IPS-20b (cell line): ENCODE measurements at regions not wholly inside any gene's neighbourhood (a gene's known extent, or its start where the extent isn't known, plus 50 kb on each side); places are given as distances from the start of the nearest gene placed in this dataset.
"Not testable (repeated sequence)": the region's sequence is repeated elsewhere in the genome, so short reads cannot be mapped to it uniquely, and the experiment has no call there.

Experiments used
- H3K27ac ChIP-seq: one replicate; pipeline ENCODE4 v1.5.1; 2013; ENCODE audit warnings: low read length
- H3K27me3 ChIP-seq: 2 replicates; pipeline ENCODE4 v1.6.1; 2013; ENCODE audit warnings: mild to moderate bottlenecking, low read length, inconsistent platforms; ENCODE audit not compliant: insufficient read depth
- H3K36me3 ChIP-seq: 2 replicates; pipeline ENCODE4 v1.6.1; 2013; ENCODE audit warnings: low read depth, mild to moderate bottlenecking, inconsistent platforms, low read length, moderate library complexity; ENCODE audit not compliant: insufficient read depth
- H3K4me1 ChIP-seq: 2 replicates; pipeline ENCODE4 v1.6.1; 2013; ENCODE audit warnings: mild to moderate bottlenecking, control low read depth, inconsistent platforms, low read length, moderate library complexity; ENCODE audit not compliant: insufficient read depth
- H3K4me3 ChIP-seq: 2 replicates; pipeline ENCODE4 v1.5.1; 2013; ENCODE audit warnings: mild to moderate bottlenecking, low read length, inconsistent platforms
- H3K9ac ChIP-seq: 2 replicates; pipeline ENCODE4 v1.6.1; 2013; ENCODE audit warnings: low read depth, mild to moderate bottlenecking, inconsistent platforms, low read length, moderate library complexity
- H3K9me3 ChIP-seq: 2 replicates; pipeline ENCODE4 v1.6.1; 2013; ENCODE audit warnings: mild to moderate bottlenecking, low read depth, low read length, inconsistent platforms; ENCODE audit not compliant: insufficient read depth

DNA sequence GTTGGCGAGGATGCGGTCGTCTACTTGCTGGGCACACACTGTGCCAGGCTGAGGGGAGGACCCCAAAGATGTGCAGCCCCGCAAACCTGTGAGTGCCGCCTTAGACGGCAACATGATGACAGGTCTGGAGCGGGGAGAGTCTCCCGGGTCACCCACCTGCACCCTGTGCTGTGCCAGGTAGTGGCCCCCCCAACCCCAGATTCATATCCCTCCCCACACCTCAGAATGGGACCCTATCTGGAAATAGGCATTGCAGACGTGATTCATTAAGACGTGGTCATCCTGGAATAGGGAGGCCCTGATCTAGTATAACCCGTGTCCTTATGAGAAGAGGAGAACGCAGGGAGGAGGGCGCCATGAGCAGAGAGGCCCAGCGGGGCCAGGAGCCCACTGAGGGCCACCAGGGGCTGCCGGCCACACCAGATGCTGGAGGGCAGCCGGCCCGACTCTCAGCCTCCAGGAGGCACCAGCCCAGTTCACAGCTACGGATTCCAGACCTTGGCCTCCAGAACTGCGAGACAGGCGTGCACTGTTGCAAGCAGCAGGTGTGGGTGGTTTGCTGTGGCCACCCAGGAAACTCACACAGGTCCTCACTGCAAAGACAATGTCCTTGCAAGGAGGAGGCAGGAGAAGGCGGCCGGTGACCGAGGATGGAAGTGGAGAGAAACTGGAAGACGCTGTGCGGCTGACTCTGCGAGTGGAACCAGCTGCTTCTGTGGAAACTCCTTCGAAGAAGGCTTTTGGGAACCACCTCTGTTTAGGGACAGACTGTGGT, 131.9 kb upstream of the LPCAT1 start:
- H3K9me3 ChIP-seq: no peaks in the 10 kb centered on the region
- H3K4me1 ChIP-seq: no peaks in the 10 kb centered on the region
- H3K27ac ChIP-seq: no peak overlapping the region
- H3K27me3 ChIP-seq: peaks cover 35% of the 10 kb centered on the region
- no peak overlapping the region for H3K9ac ChIP-seq
- H3K36me3 ChIP-seq: no peaks in the 10 kb centered on the region
- no peak overlapping the region for H3K4me3 ChIP-seq

GRCh38 chr5:1654786-1655495, 131.2 kb upstream of the LPCAT1 start:
- H3K9ac ChIP-seq: no peak overlapping the region
- no peak overlapping the region for H3K27ac ChIP-seq
- H3K4me1 ChIP-seq: no peaks in the 10 kb centered on the region
- no peaks in the 10 kb centered on the region for H3K36me3 ChIP-seq
- no peaks in the 10 kb centered on the region for H3K9me3 ChIP-seq
- H3K4me3 ChIP-seq: no peak overlapping the region
- H3K27me3 ChIP-seq: peaks cover 37% of the 10 kb centered on the region

DNA sequence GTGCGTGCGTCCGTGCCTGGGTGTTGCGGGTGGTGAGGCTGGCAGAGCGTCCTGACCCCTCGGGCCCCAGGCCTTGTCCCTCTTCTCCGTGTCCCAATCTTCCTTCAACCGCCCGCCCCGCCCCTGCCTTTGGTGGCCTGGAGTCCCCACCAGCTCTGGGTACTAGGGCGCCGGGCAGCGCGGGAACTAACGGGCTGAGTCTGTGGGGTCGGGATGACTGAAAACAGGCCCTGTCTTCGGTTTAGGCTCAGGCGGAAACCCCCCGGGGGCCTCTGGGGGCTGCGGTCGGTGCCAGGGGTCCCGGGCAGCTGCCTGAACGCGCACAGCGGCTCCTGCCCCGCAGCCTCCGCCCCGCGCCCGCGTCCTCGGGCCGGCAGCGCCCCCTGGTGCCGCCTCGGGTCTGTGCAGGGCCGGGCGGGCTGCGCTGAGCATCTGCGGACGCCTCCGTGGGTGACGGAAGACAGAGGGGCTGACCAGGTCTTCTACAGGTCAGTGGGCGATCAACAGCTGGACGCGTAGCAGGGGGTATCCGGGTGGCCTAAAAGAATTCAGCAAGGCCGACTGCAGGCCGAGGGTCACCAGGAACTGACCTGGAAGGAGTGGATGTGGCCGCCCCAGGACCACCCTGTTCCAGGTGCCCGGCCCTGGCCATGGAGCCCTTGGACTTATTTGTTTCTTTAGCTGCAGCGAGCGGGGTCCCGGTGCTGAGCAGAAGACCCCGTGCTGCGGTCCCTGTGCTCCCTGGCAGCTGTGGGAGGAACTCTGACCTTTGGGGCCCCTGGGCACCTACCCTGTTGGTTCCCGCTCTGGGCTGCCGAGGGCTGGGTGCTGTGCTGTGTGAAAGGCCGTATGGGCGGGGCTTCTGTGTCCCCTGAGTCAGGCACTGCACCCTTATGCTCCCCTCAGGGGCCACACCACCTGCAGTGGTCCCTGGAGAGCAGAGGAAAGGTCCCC, 130.2 kb upstream of the LPCAT1 start:
- not testable (repeated sequence) for H3K9me3 ChIP-seq, H3K27ac ChIP-seq, H3K36me3 ChIP-seq, H3K9ac ChIP-seq, H3K4me1 ChIP-seq
- H3K27me3 ChIP-seq: peaks cover 46% of the 10 kb centered on the region
- H3K4me3 ChIP-seq: peak overlapping the region; percentile 50; the same call in 1 of the 2 replicates

- Histone ChIP-seq H3K27me3 (peaks cover 53% of the 10 kb centered on the region), H3K36me3 (no peaks in the 10 kb centered on the region), H3K4me3 (peak overlapping the region; percentile 50; the same call in 1 of the 2 replicates), H3K4me1 (no peaks in the 10 kb centered on the region), H3K9ac (no peak overlapping the region), H3K27ac (no peak overlapping the region), H3K9me3 (no peaks in the 10 kb centered on the region)
Observed at GRCh38 chr5:1652873-1653697, 129.3 kb upstream of the LPCAT1 start.

GRCh38 chr5:1651971-1652872, 128.5 kb upstream of the LPCAT1 start:
- Histone ChIP-seq H3K27me3 (peaks cover 53% of the 10 kb centered on the region), H3K36me3 (no peaks in the 10 kb centered on the region), H3K27ac (no peak overlapping the region), H3K9ac (no peak overlapping the region), H3K4me1 (no peaks in the 10 kb centered on the region), H3K9me3 (no peaks in the 10 kb centered on the region), H3K4me3 (no peak overlapping the region)

DNA sequence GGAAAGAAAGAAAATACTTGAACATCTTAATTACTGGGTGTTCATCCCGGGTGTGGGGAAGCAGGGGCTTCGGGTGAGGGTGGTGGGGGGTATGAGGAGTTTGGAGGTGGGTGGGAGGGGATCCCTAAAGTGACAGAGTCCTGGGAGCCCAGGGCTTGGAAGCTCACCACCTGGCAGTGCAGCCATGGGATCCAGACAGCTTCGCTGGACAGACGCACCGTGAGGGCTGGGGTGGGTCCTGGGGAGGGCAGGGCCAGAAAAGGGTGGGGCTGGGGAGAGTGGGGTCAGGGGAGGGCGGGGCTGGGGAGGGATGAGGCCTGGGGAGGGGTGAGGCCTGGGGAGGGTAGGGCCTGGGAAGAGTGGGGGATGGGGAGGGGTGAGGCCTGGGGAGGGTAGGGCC, 127.5 kb upstream of the LPCAT1 start:
- Histone ChIP-seq H3K4me1 (no peaks in the 10 kb centered on the region), H3K27me3 (peaks cover 53% of the 10 kb centered on the region), H3K36me3 (no peaks in the 10 kb centered on the region), H3K9ac (no peak overlapping the region), H3K27ac (no peak overlapping the region), H3K9me3 (no peaks in the 10 kb centered on the region), H3K4me3 (no peak overlapping the region)

- H3K4me3 ChIP-seq: no peak overlapping the region
- H3K27ac ChIP-seq: no peak overlapping the region
- H3K9ac ChIP-seq: no peak overlapping the region
- no peaks in the 10 kb centered on the region for H3K36me3 ChIP-seq
- H3K4me1 ChIP-seq: no peaks in the 10 kb centered on the region
- H3K27me3 ChIP-seq: peaks cover 54% of the 10 kb centered on the region
- H3K9me3 ChIP-seq: no peaks in the 10 kb centered on the region
Observed at GRCh38 chr5:1649554-1649953, 125.8 kb upstream of the LPCAT1 start.

- Histone ChIP-seq H3K36me3 (no peaks in the 10 kb centered on the region), H3K9ac (no peak overlapping the region), H3K4me1 (peaks cover 5% of the 10 kb centered on the region; the same call in 1 of the 2 replicates), H3K4me3 (no peak overlapping the region), H3K9me3 (no peaks in the 10 kb centered on the region), H3K27me3 (peaks cover 55% of the 10 kb centered on the region), H3K27ac (no peak overlapping the region)
Observed at GRCh38 chr5:1648806-1649205, 125.0 kb upstream of the LPCAT1 start.

GRCh38 chr5:1647580-1647979, 123.8 kb upstream of the LPCAT1 start:
- H3K36me3 ChIP-seq: no peaks in the 10 kb centered on the region
- H3K27ac ChIP-seq: no peak overlapping the region
- no peaks in the 10 kb centered on the region for H3K9me3 ChIP-seq
- H3K27me3 ChIP-seq: peaks cover 56% of the 10 kb centered on the region
- H3K4me1 ChIP-seq: peaks cover 10% of the 10 kb centered on the region
- H3K9ac ChIP-seq: no peak overlapping the region
- H3K4me3 ChIP-seq: no peak overlapping the region

DNA sequence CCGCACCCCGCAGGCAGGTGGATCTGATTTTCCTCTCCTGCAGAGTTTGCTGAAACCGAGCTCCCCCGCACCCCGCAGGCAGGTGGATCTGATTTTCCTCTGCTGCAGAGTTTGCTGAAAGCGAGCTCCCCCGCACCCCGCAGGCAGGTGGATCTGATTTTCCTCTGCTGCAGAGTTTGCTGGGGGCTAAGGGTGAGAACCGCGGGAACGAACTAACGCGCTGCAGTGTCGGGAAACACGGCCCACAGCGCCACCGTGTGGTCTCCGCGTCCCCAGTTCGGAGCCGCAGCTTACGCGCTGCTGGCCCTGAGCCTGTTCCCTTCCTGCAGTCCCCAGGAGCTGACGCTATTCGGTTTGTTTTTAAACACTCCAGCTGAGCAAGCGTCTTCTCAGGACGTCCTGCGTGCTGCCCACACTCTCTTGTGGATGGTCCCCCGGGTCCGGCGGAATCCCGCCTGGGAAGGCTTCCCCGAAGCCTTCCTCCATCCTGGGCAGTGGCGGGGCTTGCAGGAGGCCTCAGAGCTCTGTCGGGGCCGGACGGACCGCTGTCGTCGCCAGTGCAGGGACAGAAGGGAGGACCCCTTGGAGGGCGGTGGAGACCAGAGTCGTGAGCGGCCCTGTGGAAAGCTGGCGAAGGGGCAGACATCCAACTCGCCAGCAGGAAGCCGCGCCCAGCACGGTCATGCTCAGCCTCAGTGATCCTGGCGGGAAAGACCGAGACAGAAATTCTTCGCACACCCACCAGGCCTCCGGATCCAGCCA, 121.2 kb upstream of the LPCAT1 start:
- Histone ChIP-seq H3K27me3 (peaks cover 55% of the 10 kb centered on the region), H3K4me1 (peaks cover 13% of the 10 kb centered on the region), H3K4me3 (peak overlapping the region; percentile 68; the same call in 1 of the 2 replicates)

More for the DNA sequence above, 121.2 kb upstream of the LPCAT1 start:
- Histone ChIP-seq H3K27ac (no peak overlapping the region), H3K9me3 (no peaks in the 10 kb centered on the region), H3K9ac (peak overlapping the region; percentile 56; the same call in 1 of the 2 replicates), H3K36me3 (no peaks in the 10 kb centered on the region)
